HepG2 (cell line): ENCODE measurements at regions not wholly inside any gene's neighbourhood (a gene's known extent, or its start where the extent isn't known, plus 50 kb on each side); places are given as distances from the start of the nearest gene placed in this dataset.

Experiments used
- AGO2 ChIP-seq: fragments of 200-400 bp; formaldehyde crosslinking; optimal IDR thresholded peaks from 2 replicates; pipeline ENCODE3; 2017; ENCODE audit warnings: mild to moderate bottlenecking, low read depth, low read length, moderate library complexity
- AHR ChIP-seq: IDR thresholded peaks from 2 replicates; pipeline ENCODE4 v1.6.1; 2018; ENCODE audit warnings: missing genetic modification reagents, missing compliant biosample characterization
- FOXK1 ChIP-seq: sonication (generic); formaldehyde crosslinking; IDR thresholded peaks from 2 replicates; pipeline ENCODE4 v1.4.0; 2020; ENCODE audit warnings: low read depth, missing genetic modification reagents, borderline replicate concordance
- HNF4G ChIP-seq, 2 experiments: sonication (generic) in 1 of 2; formaldehyde crosslinking in 1 of 2; IDR thresholded peaks; 2 replicates each; pipeline versions ENCODE4 v1.4.0 to v1.6.1; 2011 to 2020; ENCODE audit warnings: borderline replicate concordance in 2 of 2, low read depth in 2 of 2, mild to moderate bottlenecking in 2 of 2, low read length in 1 of 2, missing genetic modification reagents in 1 of 2, moderate library complexity in 1 of 2
- KAT2B ChIP-seq: fragments of 150-350 bp; IDR thresholded peaks from 2 replicates; pipeline ENCODE4 v1.6.1; 2014; ENCODE audit warnings: low read depth, low read length, borderline replicate concordance
- MTERF4 ChIP-seq: sonication (generic); formaldehyde crosslinking; IDR thresholded peaks from 2 replicates; pipeline ENCODE4 v1.8.0; 2023; ENCODE audit warnings: mild to moderate bottlenecking, missing genetic modification reagents
- PBX3 ChIP-seq: sonication (generic); formaldehyde crosslinking; IDR thresholded peaks from 2 replicates; pipeline ENCODE4 v1.8.1; 2023; ENCODE audit warnings: missing genetic modification reagents, inconsistent platforms, borderline replicate concordance
- RBAK ChIP-seq: sonication (generic); formaldehyde crosslinking; IDR thresholded peaks from 2 replicates; pipeline ENCODE4 v1.5.1; 2020; ENCODE audit warnings: mild to moderate bottlenecking, missing genetic modification reagents
- RFX3 ChIP-seq: IDR thresholded peaks from 2 replicates; pipeline ENCODE4 v1.6.1; 2016; ENCODE audit warnings: missing biosample characterization, missing genetic modification reagents
- RXRB ChIP-seq: IDR thresholded peaks from 2 replicates; pipeline ENCODE4 v1.6.1; 2016; ENCODE audit warnings: borderline replicate concordance, missing genetic modification reagents, missing compliant biosample characterization
- SRF ChIP-seq: IDR thresholded peaks from 2 replicates; pipeline ENCODE4 v1.6.1; 2011; ENCODE audit warnings: mild to moderate bottlenecking, low read depth, low read length, moderate library complexity
- TAF15 ChIP-seq: fragments of 200-400 bp; formaldehyde crosslinking; IDR thresholded peaks from one replicate; pipeline ENCODE4 v1.6.1; 2018; ENCODE audit warnings: mild to moderate bottlenecking, low read depth, low read length; ENCODE audit not compliant: poor library complexity, severe bottlenecking
- TCF7L2 ChIP-seq: IDR thresholded peaks from 2 replicates; pipeline ENCODE4 v1.6.1; 2011; ENCODE audit warnings: mild to moderate bottlenecking, low read depth, low read length, moderate library complexity
- ZBTB1 ChIP-seq: sonication (generic); formaldehyde crosslinking; IDR thresholded peaks from 2 replicates; pipeline ENCODE4 v1.4.0; 2020; ENCODE audit warnings: missing genetic modification reagents, borderline replicate concordance
- ZNF18 ChIP-seq: sonication (generic); formaldehyde crosslinking; IDR thresholded peaks from 2 replicates; pipeline ENCODE4 v1.8.0; 2022; ENCODE audit warnings: mild to moderate bottlenecking, missing genetic modification reagents; ENCODE audit not compliant: insufficient replicate concordance
- ZNF3 ChIP-seq: IDR thresholded peaks from 2 replicates; pipeline ENCODE4 v1.7.0; 2017; ENCODE audit warnings: inconsistent platforms
- ZNF569 ChIP-seq: sonication (generic); formaldehyde crosslinking; IDR thresholded peaks from 2 replicates; pipeline ENCODE4 v1.5.0; 2020; ENCODE audit warnings: mild to moderate bottlenecking, missing genetic modification reagents, moderate library complexity, borderline replicate concordance
- ZNF609 ChIP-seq: sonication (generic); formaldehyde crosslinking; IDR thresholded peaks from 2 replicates; pipeline ENCODE4 v1.4.0; 2020; ENCODE audit warnings: mild to moderate bottlenecking, missing genetic modification reagents, borderline replicate concordance
- ZNF619 ChIP-seq: sonication (generic); formaldehyde crosslinking; IDR thresholded peaks from 2 replicates; pipeline ENCODE4 v1.4.0; 2020; ENCODE audit warnings: mild to moderate bottlenecking, missing genetic modification reagents

- TF ChIP-seq ZNF609 (CRISPR knock-in tag), result no peak
- no peak for TF ChIP-seq RFX3 (CRISPR knock-in tag)
- no peak for TF ChIP-seq HNF4G (IDR thresholded peaks at IDR 0.05; ENCODE audit: borderline replicate concordance, low read depth, low read length)
- no peak for TF ChIP-seq HNF4G (CRISPR knock-in tag; IDR thresholded peaks at IDR 0.05; ENCODE audit: borderline replicate concordance, low read depth)
- TF ChIP-seq ZNF18 (CRISPR knock-in tag), result no peak
- TF ChIP-seq FOXK1 (CRISPR knock-in tag), result peak; percentile 42; the same call in 1 of the 2 replicates
- no peak for TF ChIP-seq TAF15
- TF ChIP-seq RXRB, result no peak
- no peak for TF ChIP-seq AHR (CRISPR knock-in tag)
- TF ChIP-seq ZBTB1 (CRISPR knock-in tag), result peak; percentile 11; the same call in 1 of the 2 replicates
- TF ChIP-seq MTERF4 (CRISPR knock-in tag), result no peak; the same call in 1 of the 2 replicates
- no peak for TF ChIP-seq KAT2B
- no peak for TF ChIP-seq TCF7L2
- 0 out of 2 replicates have a peak, but pooled peaks have one; percentile 22 for TF ChIP-seq ZNF3
- no peak for TF ChIP-seq AGO2
- TF ChIP-seq SRF, result no peak
- TF ChIP-seq ZNF569, result no peak
- no peak for TF ChIP-seq ZNF619 (CRISPR knock-in tag)
- TF ChIP-seq PBX3 (CRISPR knock-in tag), result no peak
- TF ChIP-seq RBAK, result no peak
These were observed 53.6 kb upstream of the ZNF337 start (continued) for GRCh38 chr20:25750220-25750764.
